GM21447 (cell line): ENCODE measurements at regions not wholly inside any gene's neighbourhood (a gene's known extent, or its start where the extent isn't known, plus 50 kb on each side); places are given as distances from the start of the nearest gene placed in this dataset.

ENCODE experiments used
- ATAC-seq: cut with Tn5 transposase; IDR thresholded peaks from one replicate; pipeline ENCODE4 v1.9.1; 2021; ENCODE audit not compliant: unreplicated experiment

DNA sequence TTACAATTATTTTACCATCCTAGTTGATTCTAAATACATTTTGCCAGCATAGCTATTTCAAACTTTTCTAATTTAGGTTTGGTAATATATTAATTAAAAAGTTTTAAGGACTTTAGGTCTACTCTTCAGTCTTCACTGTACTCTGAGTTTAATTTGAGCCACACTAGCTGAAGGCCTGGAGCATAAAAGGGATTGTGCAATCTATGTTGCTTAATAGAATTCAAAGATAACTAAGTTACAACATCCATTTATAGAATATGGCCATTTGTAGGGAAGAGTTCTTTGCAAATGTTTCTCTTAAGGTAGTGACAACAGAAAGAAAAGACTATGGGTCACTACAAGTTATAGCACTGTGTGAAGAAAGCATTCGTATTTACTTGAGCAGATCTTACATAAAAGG, 702.2 kb upstream of the NRXN1 start:
- no peak for ATAC-seq

DNA sequence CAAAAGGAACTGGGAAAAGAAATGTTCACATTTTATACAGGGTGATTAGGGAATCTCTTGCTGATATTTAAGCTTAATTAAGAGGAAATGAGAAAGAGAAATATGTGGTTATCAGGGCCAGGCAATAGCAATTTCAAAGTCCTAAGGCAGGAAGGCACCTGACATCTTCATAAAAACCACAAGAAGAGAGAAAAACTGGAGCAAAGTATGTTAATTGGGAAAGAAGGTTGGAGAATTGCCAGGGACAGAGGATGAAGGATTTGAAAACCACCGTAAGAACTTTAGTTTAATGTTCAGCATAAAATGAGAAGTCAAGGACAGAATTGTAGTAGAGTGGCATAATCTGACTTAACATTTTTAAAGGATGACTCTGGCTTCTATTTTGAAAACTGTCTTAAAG, 691.8 kb upstream of the NRXN1 start:
- no peak for ATAC-seq

DNA sequence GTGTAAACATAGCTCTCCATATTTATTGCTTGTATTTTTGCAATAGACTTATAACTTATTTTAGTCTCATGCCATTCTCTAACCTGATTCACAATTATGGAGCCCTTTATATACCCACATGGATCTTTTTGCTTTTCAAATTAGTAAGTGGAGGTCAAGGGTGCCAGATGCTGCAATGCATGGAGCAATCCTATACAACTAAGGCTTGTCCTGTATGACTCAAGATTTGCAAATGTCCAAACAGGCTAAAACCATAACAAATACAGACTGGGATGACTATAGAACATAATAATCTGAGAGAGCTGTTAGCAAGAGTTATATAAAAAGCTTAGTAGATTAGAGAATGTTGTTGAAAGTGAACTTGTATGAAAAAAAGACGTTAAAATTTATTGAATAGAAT, 690.4 kb upstream of the NRXN1 start:
- no peak for ATAC-seq

DNA sequence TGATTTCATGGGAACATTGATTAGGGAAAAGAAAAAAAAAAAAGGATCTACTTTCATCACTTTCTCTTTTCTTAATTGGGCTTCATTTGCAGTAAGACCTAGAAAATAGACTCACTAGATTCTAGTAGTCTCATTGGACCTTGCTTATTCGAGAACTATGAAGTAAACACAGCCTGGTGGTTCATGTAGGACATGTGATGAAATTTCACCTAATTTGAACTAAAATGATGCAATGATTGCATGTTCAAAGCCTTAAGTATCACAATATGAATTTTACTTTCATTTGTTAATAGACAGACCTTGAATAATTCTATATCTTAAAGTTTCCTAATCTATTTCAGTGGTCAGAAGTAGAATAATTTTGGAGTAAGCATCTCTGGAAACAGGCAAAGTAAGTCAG, 688.9 kb upstream of the NRXN1 start:
- no peak for ATAC-seq

DNA sequence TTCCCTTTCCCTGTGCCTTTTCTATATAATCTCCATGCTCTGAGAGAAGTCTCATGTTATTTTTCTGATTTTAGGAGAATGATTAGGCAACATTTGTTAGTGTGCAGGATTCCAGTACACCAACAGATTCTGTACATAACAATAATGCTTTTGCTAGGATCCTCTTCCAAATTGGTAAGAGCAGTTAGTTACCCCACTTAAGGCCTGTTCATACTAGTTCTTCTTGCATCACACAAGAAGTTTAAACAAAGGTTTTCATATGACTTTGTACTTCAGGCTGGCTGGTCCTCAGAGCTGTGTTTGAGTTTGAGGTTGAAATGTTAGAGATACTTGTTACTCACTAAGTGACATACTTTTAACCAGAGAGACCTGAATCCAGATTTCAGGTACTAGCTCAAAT, 686.9 kb upstream of the NRXN1 start:
- ATAC-seq: no peak

DNA sequence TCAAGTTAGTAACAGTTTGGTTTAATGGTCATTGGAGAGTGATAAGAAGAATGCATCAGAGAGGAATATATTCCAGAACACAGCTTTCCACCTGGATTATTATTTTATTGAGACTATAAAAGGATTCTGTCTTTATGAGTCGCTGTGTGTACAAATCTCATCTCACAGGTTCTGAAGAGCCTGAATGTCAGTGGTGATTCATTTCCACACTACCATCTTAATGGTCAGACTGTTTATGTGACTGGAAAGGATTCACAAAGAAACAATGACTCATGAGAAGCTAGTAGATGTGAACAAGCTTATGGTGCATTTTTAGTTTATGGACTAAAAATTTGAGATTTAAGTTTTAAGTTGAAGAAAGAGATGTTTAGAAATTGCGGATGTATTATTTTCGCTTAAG, 685.4 kb upstream of the NRXN1 start:
- ATAC-seq: no peak

DNA sequence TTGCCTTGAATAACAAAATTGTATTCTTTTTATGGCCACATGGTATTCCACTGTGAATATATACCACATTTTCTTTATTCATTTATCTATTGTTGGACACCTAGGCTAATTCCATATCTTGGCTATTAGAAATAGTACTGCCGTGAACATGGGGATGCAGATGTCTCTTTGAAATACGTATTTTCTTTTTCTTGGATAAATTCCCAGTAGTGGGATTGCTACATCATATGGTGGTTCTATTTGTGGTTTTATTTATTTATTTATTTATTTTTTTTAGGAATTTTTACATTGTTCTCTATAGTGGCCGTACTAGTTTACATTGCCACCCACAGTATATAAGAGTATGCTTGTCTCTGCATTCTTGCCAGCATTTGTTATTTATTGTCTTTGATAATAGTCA, 679.8 kb upstream of the NRXN1 start:
- no peak for ATAC-seq

DNA sequence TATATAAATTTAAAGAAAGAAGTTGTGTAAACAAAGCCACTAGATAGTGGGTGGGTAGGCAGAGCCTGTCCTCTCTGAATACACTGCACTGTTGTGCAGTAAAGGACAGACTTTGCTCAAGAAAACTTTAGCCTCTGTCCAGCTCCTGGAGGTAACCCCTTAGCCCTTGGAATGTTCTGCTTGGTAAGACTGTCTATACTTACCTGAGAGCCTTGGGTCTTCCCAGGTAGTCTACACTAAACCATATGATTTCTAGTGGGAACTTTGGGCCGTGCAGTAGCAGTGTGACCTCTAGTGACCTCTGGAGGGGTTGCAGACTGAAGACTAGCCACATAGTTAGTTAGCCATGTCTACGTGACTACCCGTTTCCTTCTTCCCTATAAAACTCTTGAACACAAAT, 678.3 kb upstream of the NRXN1 start:
- no peak for ATAC-seq

DNA sequence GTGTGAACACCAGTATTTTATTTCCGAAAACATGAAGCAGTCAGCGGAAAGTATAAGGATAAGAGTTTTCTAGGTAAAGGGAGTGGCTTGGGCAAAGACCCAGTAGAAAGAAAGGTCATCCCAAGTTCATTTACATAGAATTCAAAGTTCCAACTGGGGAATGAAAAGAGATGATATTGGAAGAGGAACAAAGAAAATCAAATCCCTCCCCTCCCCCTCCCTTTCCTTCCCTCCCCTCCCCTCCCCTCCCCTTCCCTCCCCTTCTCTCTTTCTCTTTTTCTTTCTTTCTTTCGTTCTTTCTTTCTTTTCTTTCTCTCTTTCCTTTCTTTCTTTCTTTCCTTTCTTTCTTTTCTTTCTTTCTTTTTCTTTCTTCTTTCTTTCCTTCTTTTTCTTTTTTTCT, 675.7 kb upstream of the NRXN1 start:
- ATAC-seq: no peak

DNA sequence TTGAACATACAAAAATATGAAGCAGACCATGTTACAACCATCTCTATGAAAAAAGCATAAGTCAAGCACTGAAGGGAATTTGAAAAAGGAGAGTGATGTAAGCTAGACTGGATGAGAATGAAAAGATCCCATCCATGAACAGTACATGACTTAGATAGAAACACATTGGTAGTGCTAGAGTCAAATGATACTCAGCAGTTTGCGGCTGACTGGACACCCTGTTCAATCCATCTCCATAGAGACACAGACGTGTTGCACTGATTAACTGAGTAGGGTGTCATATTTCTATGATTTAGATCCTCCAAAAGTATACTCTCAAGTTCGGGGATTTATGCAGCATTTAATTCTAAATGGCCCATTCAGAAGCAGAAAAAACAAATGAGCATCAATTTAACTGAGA, 674.3 kb upstream of the NRXN1 start:
- ATAC-seq: no peak

DNA sequence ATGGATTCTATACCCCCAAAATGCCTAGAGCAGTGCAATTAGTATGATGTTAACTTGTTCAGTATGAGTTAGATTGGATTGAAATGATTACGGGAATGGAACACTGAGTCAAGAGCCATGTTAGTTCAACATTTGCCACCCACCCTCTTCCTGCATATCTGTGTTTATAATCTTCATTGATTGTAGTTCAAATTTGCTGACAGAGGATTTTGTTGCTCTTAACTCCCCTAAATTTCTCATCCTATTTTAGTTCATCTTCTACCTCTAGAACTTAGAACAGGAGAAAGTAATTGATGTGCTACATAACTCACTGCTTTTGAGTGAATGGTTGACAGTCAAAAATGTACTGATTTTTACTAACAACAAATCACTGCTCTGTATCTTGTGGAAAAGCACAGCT, 673.5 kb upstream of the NRXN1 start:
- ATAC-seq: no peak

DNA sequence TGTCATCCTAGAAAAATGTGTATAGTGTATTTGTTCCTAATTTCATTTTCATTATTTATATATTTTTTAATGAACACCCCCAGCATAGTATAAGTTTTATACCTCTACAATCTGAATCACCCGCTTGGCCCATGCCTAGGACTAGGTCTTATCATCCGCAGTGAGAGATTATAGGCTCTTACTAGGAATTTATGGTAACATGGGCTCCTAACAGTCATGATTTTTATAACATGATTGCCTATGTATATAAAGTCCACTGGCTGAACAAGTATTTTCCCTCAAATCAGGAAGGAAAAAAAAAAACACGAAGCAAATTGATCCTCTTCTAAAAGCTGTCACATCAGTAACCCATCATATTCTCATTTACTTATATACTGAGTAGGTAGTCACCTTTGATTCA, 666.1 kb upstream of the NRXN1 start:
- ATAC-seq: no peak

DNA sequence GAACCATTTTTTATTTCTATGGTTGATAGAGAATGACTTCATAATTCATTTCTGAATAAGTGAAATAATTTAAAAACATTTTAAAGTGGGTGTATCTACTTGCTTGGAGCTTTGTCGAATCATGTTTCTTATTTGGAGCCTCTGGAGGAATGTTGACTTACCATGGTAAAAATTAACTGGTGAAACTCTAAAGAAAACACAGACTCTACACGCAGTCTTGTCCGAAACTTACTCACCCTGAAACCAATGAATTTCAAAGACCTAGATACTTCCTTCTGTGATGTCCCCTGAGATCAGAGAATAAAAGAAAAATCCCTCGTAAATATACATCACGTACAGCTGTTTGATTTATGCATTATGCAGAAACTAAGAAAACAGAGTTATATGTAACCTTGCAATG, 665.2 kb upstream of the NRXN1 start:
- ATAC-seq: no peak

DNA sequence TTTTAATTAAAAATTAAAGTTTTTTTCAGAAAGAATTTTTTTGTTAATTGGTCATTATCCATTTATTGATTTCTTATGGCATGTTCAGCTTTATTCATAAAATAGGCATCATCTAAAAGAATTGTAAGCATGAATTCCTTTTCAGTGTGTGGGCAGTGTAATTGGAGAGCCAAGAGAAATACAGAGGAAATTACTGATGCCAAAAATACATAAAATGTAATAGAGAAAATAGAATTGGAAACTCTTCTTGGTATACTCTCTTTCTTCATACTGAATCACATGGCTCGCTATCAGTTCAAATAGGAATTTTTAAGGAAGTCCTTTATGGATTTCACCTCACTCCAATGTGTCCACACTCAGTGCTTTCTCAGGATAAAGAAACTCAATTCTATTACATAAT, 663.6 kb upstream of the NRXN1 start:
- no peak for ATAC-seq

DNA sequence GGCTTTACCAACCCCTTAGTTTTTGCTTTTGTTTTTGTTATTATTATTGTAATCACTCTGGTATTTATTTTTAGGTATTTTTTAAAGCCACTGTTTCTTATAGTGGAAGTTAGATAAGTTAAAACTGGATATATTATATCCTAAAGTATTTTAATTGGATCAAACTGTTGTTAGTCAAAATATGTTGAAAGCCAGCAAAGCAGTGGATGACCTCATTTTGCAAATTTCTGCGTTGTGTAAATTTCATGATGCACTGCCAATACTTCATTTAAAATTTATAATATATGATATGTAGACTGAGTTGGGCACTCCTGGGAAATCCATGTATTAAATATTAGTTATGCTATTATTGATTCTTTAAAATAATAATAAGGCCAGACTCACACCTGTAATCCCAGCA, 661.7 kb upstream of the NRXN1 start:
- ATAC-seq: no peak

DNA sequence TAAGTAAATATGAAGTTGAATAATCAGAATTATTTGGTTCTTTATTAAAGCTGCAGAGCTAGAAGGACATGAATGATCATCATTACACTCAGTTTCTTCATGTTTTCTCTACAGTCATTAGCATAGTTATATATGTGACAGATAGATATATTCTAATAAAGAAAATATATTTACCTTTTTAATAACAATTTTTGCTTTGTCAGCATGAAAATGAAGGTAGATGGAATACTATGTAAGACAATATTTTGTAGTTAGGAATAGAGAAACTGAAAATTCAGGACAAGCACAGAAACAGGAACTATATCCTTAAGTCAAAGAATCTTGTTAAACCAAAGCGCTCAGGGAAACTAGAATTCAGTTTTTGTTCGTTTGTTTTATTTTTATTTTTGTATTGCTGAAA, 649.9 kb upstream of the NRXN1 start:
- no peak for ATAC-seq

DNA sequence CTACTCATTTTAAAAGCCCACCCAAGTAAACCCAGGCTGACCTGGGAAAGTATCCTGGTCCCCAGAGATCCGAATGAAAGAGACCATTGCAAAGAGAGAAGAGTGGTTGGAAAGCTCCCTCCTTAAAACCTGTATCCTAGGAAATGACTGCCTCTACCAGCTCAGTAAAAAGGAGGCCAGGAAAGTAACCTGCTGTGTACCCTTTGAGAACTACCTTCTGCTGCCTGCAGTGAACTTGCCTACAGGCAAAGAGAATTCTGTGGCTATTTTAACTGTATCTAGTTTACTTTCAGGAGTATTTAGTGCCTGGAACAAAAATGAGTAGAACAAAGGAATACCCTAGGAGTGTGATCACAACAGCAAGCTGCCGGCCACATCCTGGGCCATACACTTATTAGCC, 641.7 kb upstream of the NRXN1 start:
- ATAC-seq: no peak

DNA sequence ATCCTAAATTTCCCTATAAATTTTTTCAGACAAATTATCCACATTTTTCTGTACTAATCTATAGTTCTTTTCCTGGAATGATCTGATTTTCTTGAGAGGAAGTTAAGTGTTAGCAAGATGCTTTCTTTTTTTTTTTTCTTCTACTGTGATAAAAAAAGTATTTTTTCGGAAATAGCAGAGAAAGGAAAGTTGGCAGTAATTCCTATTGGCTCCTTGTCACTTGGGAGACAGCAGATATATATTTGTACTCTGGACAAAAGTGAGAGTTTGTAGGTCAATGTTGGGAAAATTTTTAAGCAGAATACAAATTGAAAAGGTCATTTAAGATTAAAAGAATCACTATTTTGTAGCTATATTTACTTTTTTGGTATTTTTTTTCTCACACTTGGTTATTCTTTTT, 635.7 kb upstream of the NRXN1 start:
- no peak for ATAC-seq

DNA sequence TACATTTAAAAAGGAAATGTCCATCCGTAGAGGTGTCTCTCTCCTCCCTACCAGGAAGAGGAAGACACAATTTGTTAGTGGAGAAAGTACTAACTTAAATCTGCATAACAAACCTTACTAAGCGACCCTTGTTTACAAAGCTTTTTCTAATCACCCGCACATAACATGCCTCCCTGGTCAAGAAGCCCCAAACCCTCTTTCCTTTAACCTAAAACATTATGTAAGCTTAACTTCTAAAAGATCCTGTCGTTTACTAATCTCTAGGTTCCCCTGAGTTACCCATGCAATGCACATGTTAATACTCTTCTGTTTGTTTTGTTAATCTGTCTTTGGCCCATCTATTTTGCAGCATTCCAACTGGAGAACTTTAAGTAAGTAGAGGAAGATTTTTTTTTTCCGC, 630.3 kb upstream of the NRXN1 start:
- no peak for ATAC-seq

DNA sequence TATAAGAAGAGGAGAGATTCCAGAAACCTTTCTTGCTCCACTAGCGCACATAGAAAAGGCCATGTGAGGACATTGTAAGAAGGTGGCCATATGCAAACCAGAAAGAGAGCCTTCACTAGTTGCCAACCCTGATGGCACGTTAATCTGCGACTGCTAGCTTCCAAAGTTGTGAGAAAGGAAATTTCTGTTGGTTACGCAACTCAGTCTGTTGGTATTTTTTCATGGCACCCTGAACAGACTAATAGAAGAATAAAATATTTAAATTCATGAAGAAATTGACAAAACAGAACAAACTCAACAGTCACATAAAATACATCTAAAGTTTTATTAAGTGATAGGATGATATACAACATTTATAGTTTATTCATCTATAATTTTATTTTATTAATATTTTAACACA, 625.9 kb upstream of the NRXN1 start:
- ATAC-seq: no peak

DNA sequence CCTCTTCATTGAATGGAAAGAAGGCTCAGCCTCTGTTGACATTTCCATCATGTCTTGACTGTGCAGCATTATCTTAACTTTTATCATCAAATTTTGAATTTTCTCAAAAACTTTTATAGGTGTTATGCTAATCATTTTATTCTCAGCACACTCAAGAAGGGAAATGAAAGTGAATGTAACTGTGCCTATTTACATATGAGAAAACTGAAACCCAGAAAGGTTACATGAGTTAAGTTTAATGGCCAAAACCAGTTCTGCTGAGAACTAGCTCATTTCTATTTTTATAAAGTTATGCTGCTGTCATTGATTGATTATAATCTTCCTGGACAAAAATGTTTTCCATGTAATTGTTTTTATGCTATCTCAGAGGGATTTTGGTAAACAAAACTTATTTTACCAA, 618.8 kb upstream of the NRXN1 start:
- ATAC-seq: no peak

DNA sequence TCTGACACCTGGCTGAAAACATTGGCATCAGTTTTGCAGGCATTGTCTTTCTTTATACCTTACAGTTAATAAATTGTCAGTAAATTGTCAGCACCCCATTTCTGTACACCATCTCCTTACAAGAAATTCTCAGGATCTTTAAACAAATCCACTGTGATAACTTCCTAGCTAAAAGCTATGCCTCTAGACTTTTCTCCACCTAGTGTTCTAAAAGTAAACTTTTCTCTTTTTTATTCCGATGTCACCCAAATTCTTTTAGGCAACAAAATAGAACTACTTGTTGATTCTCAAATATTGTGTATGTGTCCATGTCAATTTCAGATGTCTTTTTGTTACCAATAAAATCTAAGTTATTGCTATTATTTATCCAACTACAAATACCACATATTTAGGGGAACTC, 617.4 kb upstream of the NRXN1 start:
- no peak for ATAC-seq

DNA sequence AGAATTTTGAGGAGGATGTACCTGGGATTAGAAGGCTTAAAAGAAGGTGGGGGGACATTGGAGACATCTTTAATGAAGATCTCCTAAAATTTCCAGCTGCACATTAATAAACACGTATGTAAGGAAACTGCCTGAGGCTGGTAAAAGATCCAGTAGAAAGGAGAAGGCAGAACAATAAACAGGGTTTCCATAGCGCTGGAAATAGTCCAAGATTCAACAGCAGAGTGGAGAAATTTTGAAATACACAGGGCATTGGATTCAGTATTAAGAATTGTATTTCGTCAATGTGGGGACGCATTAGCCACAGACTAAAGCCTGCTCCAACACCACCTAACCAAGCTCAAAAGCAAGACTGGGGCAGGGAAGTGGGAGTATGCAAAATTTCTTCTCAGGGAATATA, 606.9 kb upstream of the NRXN1 start:
- ATAC-seq: no peak

DNA sequence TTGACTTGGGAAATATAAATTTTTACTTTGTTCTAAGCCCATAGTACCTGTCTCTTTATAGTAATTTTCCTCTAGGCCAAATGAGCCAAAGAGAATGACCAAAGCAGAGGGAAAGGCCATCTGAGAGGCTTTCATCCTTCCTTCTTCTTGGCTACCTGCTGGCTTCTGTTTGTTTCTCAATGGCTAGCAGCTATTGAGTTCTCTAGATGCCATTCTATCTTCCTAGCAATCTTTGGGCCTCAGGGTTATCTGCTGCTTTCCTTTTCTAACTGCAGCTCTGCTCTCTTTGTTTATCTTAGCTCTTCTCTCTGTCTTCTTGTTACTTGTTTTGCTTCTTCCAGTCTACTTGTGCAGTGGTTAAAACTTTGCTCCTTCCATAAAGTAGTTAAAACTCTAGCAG, 601.1 kb upstream of the NRXN1 start:
- no peak for ATAC-seq
